GM12878 (cell line): ENCODE measurements at regions not wholly inside any gene's neighbourhood (a gene's known extent, or its start where the extent isn't known, plus 50 kb on each side); places are given as distances from the start of the nearest gene placed in this dataset.

Experiments used
- ATAC-seq: fragments of 200-7000 bp; cut with Tn5 transposase; 3 replicates; pipeline ENCODE4 v1.9.1; 2020; ENCODE audit warnings: mild to moderate bottlenecking, moderate library complexity
- BruUV-seq: library from RNA; stranded (reverse); fragments of 400-500 nt; replicated peaks from 2 replicates; lab custom pipeline; 2021; lab: Mats Ljungman, UMichigan
- CTCF ChIA-PET: fragments of 300-600 bp; sonication (Branson Sonifier 250); formaldehyde crosslinking; extraction: SDS; loops from one replicate; lab custom pipeline; 2021; ENCODE audit warnings: inconsistent platforms; lab: Yijun Ruan, JAX
- POLR2A ChIA-PET: fragments of 350-600 bp; formaldehyde crosslinking; extraction: SDS; loops from one replicate; lab custom pipeline; 2021; ENCODE audit warnings: inconsistent platforms; lab: Charles Lee
- RAD21 ChIA-PET: fragments of 300-600 bp; sonication (Branson Sonifier 250); formaldehyde crosslinking; loops from one replicate; lab custom pipeline; 2023; ENCODE audit warnings: antibody characterized with exemption; ENCODE audit not compliant: unreplicated experiment; lab: Charles Lee
- SMC1A ChIA-PET: fragments of 300-600 bp; sonication (Branson Sonifier 250); formaldehyde crosslinking; loops from one replicate; lab custom pipeline; 2023; ENCODE audit not compliant: unreplicated experiment, uncharacterized antibody; lab: Charles Lee
- DNase-seq: peaks from one replicate; pipeline ENCODE4 v3.0.0-alpha.2; 2011; ENCODE audit warnings: low read depth, low spot score
- FAIRE-seq: peaks from 3 replicates; lab custom pipeline; 2011; peaks lifted over from hg19 to GRCh38; lab: Jason Lieb, UNC
- H2AFZ ChIP-seq: 2 replicates; pipeline ENCODE4 v1.6.0; 2011; ENCODE audit warnings: low read depth, low read length, control low read depth; ENCODE audit not compliant: control insufficient read depth
- H3K27ac ChIP-seq: 2 replicates; pipeline ENCODE4 v1.5.1; 2011; ENCODE audit warnings: control low read depth; ENCODE audit not compliant: control insufficient read depth, insufficient read depth
- H3K27me3 ChIP-seq, 2 experiments: replicated peaks in 1 of 2; 2 replicates each; pipeline versions ENCODE4 v1.6.0 to v1.6.1; 2011; ENCODE audit warnings: low read length in 1 of 2; ENCODE audit not compliant: control insufficient read depth in 2 of 2, insufficient read depth in 2 of 2
- H3K36me3 ChIP-seq, 2 experiments: 2 replicates each; pipeline ENCODE4 v1.5.1; 2011; ENCODE audit warnings: low read length in 1 of 2; ENCODE audit not compliant: control insufficient read depth in 2 of 2, insufficient read depth in 2 of 2
- H3K4me1 ChIP-seq: 2 replicates; pipeline ENCODE4 v1.6.1; 2011; ENCODE audit warnings: mild to moderate bottlenecking, low read length, moderate library complexity, mixed read lengths; ENCODE audit not compliant: control insufficient read depth, insufficient read depth
- H3K4me2 ChIP-seq: 2 replicates; pipeline ENCODE4 v1.6.0; 2011; ENCODE audit warnings: control low read depth; ENCODE audit not compliant: control insufficient read depth, insufficient read depth
- H3K4me3 ChIP-seq: fragments of 200-600 bp; sonication (generic); 2 replicates; pipeline ENCODE4 v1.5.1; 2016
- H3K79me2 ChIP-seq: 2 replicates; pipeline ENCODE4 v1.6.0; 2011; ENCODE audit warnings: low read length; ENCODE audit not compliant: control insufficient read depth, insufficient read depth
- H3K9ac ChIP-seq: 2 replicates; pipeline ENCODE4 v1.8.0; 2011; ENCODE audit warnings: low read length, control low read depth, mixed read lengths; ENCODE audit not compliant: control insufficient read depth, insufficient read depth
- H3K9me3 ChIP-seq: replicated peaks from 3 replicates; pipeline ENCODE4 v1.5.1; 2011; ENCODE audit warnings: mild to moderate bottlenecking, low read length; ENCODE audit not compliant: control insufficient read depth, insufficient read depth
- H4K20me1 ChIP-seq: 2 replicates; pipeline ENCODE4 v1.6.0; 2011; ENCODE audit not compliant: control insufficient read depth, insufficient read depth
- HSF1 ChIP-seq: fragments of 150-350 bp; IDR thresholded peaks from 2 replicates; pipeline ENCODE4 v1.6.1; 2014; ENCODE audit warnings: mild to moderate bottlenecking, low read depth, low read length
- LARP7 ChIP-seq: fragments of 450-650 bp; IDR thresholded peaks from 2 replicates; pipeline ENCODE4 v1.6.1; 2017; ENCODE audit warnings: mild to moderate bottlenecking
- MXI1 ChIP-seq: fragments of 150-350 bp; IDR thresholded peaks from 2 replicates; pipeline ENCODE4 v1.6.1; 2011; ENCODE audit warnings: low read depth, mild to moderate bottlenecking, inconsistent platforms, low read length, improper control_type of control experiment
- NBN ChIP-seq: fragments of 450-650 bp; IDR thresholded peaks from 2 replicates; pipeline ENCODE4 v1.6.1; 2016
- NR2C1 ChIP-seq: fragments of 450-650 bp; IDR thresholded peaks from 2 replicates; pipeline ENCODE4 v1.6.1; 2017; ENCODE audit warnings: antibody characterized with exemption, mild to moderate bottlenecking, moderate library complexity
- SPI1 ChIP-seq: IDR thresholded peaks from 2 replicates; pipeline ENCODE4 v1.6.1; 2011; ENCODE audit warnings: low read depth, mild to moderate bottlenecking, low read length, moderate library complexity, borderline replicate concordance; ENCODE audit not compliant: insufficient read depth
- STAT1 ChIP-seq: fragments of 450-650 bp; conservative IDR thresholded peaks from 2 replicates; pipeline ENCODE4 v1.6.1; 2014; ENCODE audit warnings: antibody characterized with exemption, mild to moderate bottlenecking
- SUPT20H ChIP-seq: IDR thresholded peaks from 2 replicates; pipeline ENCODE4 v1.6.1; 2011; ENCODE audit warnings: low read depth, mild to moderate bottlenecking, low read length, moderate library complexity, borderline replicate concordance; ENCODE audit not compliant: control insufficient read depth
- TAF1 ChIP-seq: IDR thresholded peaks from 2 replicates; pipeline ENCODE4 v1.6.1; 2011; ENCODE audit warnings: mild to moderate bottlenecking, low read depth, low read length, borderline replicate concordance
- ZZZ3 ChIP-seq: IDR thresholded peaks from 2 replicates; pipeline ENCODE4 v1.6.1; 2011; ENCODE audit warnings: low read depth; ENCODE audit not compliant: control insufficient read depth, insufficient read length
- WGBS: methylation state at CpG from one replicate; pipeline ENCODE4 v1.1.6; 2016; ENCODE audit warnings: low lambda C conversion rate; ENCODE audit not compliant: insufficient replicate concordance, insufficient coverage; ENCODE audit errors: missing lambda C conversion rate; 5-methylcytosine and 5-hydroxymethylcytosine counted together
- in situ Hi-C: fragments of 300-500 bp; cut with MboI; formaldehyde crosslinking; loops from 9 replicates; pipeline ENCODE4 v1.14.3; 2018; ENCODE audit warnings: mixed read lengths
- intact Hi-C: fragments of 100-400 bp; cut with micrococcal nuclease; formaldehyde crosslinking; loops from one replicate; pipeline ENCODE4 v1.14.2; 2022; ENCODE audit not compliant: unreplicated experiment

GRCh38 chr7:24110056-24110455 is 173.9 kb upstream of the NPY start:
- Histone ChIP-seq H4K20me1 (no peaks in the 10 kb centered on the region), H3K79me2 (no peaks in the 10 kb centered on the region), H3K4me1 (no peaks in the 10 kb centered on the region), H3K9me3 (no peaks in the 10 kb centered on the region), H3K9ac (no peak overlapping the region), H3K4me2 (no peak overlapping the region), H3K27ac (no peak overlapping the region), H2AFZ (no peak overlapping the region), H3K4me3 (no peak overlapping the region), H3K36me3 (no peaks in the 10 kb centered on the region), H3K27me3 (no peaks in the 10 kb centered on the region)
- ChIA-PET RAD21 (no interaction called here), CTCF (no interaction called here), SMC1A (interaction anchor here (0.7 to 1.7 kb wide), 4 partner anchors 9 to 135 kb away, joined by 3 to 5 read pairs (median 4); no protein-coding TSS in a partner anchor), POLR2A (no interaction called here)
- FAIRE-seq (no peak), ATAC-seq (no peak), DNase-seq (no peak)
- in situ Hi-C loops (no loop called here), intact Hi-C loops (no loop called here)
- no TSS peak for BruUV-seq
- TF ChIP-seq SUPT20H (no peak), LARP7 (no peak), SPI1 (no peak), NBN (no peak), HSF1 (no peak), STAT1 (no peak), NR2C1 (no peak), MXI1 (no peak), TAF1 (no peak), ZZZ3 (no peak)
- 72% methylated on average over 2 of the region's 2 CpGs for WGBS
